GM12872 (cell line): ENCODE measurements at regions not wholly inside any gene's neighbourhood (a gene's known extent, or its start where the extent isn't known, plus 50 kb on each side); places are given as distances from the start of the nearest gene placed in this dataset.

Experiments
- CTCF ChIP-seq: IDR thresholded peaks from 3 replicates; pipeline ENCODE4 v1.5.1; 2011; ENCODE audit warnings: low read depth, mild to moderate bottlenecking, low read length, moderate library complexity; ENCODE audit not compliant: insufficient read depth

- TF ChIP-seq CTCF: no peak
Observed at GRCh38 chrX:139234898-139235297, 295.6 kb upstream of the F9 start.

GRCh38 chrX:139224953-139225665, 305.4 kb upstream of the F9 start:
- TF ChIP-seq CTCF: no peak

GRCh38 chrX:139222511-139223200, 307.9 kb upstream of the F9 start:
- no peak for TF ChIP-seq CTCF

- TF ChIP-seq CTCF: no peak
Observed at GRCh38 chrX:139213241-139213709, 317.3 kb upstream of the F9 start.

- TF ChIP-seq CTCF: no peak
Observed at GRCh38 chrX:139211568-139212182, 318.9 kb upstream of the F9 start.

GRCh38 chrX:139209342-139209741, 321.2 kb upstream of the F9 start:
- TF ChIP-seq CTCF: no peak

GRCh38 chrX:139207655-139208054, 322.9 kb upstream of the F9 start:
- no peak for TF ChIP-seq CTCF
